ENCODE measurements at regions not wholly inside any gene's neighbourhood (a gene's known extent, or its start where the extent isn't known, plus 50 kb on each side); places are given as distances from the start of the nearest gene placed in this dataset.

GRCh38 chr10:55368467-55368866, 567.4 kb upstream of the PCDH15 start:
- Histone ChIP-seq H3K36me3 (no peaks in the 10 kb centered on the region), H3K4me3 (no peak overlapping the region), H3K27ac (no peak overlapping the region), H3K27me3 (replicated peaks; ENCODE audit: insufficient read depth) (no peaks in the 10 kb centered on the region), H3K4me1 (ENCODE audit: control insufficient read depth in 1 of 2, low read depth in 2 of 2) (no peaks in the 10 kb centered on the region), H3K9me3 (no peaks in the 10 kb centered on the region)
- DNase-seq (ENCODE audit: low spot score): no peak
- TF ChIP-seq, protein P1, sequence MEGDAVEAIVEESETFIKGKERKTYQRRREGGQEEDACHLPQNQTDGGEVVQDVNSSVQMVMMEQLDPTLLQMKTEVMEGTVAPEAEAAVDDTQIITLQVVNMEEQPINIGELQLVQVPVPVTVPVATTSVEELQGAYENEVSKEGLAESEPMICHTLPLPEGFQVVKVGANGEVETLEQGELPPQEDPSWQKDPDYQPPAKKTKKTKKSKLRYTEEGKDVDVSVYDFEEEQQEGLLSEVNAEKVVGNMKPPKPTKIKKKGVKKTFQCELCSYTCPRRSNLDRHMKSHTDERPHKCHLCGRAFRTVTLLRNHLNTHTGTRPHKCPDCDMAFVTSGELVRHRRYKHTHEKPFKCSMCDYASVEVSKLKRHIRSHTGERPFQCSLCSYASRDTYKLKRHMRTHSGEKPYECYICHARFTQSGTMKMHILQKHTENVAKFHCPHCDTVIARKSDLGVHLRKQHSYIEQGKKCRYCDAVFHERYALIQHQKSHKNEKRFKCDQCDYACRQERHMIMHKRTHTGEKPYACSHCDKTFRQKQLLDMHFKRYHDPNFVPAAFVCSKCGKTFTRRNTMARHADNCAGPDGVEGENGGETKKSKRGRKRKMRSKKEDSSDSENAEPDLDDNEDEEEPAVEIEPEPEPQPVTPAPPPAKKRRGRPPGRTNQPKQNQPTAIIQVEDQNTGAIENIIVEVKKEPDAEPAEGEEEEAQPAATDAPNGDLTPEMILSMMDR (IDR thresholded peaks at IDR 0.05): no peak
- ATAC-seq (ENCODE audit: insufficient number of reproducible peaks, low FRiP score, low read depth): no peak

GRCh38 chr10:55367555-55367954, 566.5 kb upstream of the PCDH15 start:
- H3K27ac ChIP-seq: no peak overlapping the region
- no peaks in the 10 kb centered on the region for H3K27me3 ChIP-seq (replicated peaks; ENCODE audit: insufficient read depth)
- ATAC-seq (ENCODE audit: insufficient number of reproducible peaks, low FRiP score, low read depth) (no peak), DNase-seq (ENCODE audit: low spot score) (no peak)
- H3K36me3 ChIP-seq: no peaks in the 10 kb centered on the region
- TF ChIP-seq, protein P1 (IDR thresholded peaks at IDR 0.05): no peak
- no peaks in the 10 kb centered on the region for H3K9me3 ChIP-seq
- H3K4me3 ChIP-seq: no peak overlapping the region
- H3K4me1 ChIP-seq (ENCODE audit: control insufficient read depth in 1 of 2, low read depth in 2 of 2): no peaks in the 10 kb centered on the region

DNA sequence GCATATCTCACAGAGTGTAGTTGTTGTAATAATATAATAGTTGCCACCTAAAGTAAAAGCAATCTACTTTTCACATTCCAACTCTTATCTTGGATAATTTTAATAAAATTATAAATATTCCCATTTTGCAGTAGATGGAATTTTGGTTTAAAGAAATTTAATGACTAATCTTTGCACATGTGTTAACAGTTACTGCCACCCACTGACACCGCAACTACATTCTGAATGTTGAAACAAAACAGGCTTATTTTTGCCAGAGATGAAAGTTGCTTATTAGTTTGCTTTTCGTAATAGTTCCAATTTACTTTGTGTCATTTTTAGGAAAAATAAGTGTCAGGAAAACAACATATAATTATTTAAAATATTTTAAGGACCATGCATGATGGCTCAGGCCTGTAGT, 557.5 kb upstream of the PCDH15 start:
- no peak for ATAC-seq (ENCODE audit: insufficient number of reproducible peaks, low FRiP score, low read depth)
- Histone ChIP-seq H3K27ac (no peak overlapping the region), H3K4me1 (ENCODE audit: control insufficient read depth in 1 of 2, low read depth in 2 of 2) (no peaks in the 10 kb centered on the region), H3K36me3 (no peaks in the 10 kb centered on the region), H3K4me3 (no peak overlapping the region), H3K9me3 (no peaks in the 10 kb centered on the region), H3K27me3 (replicated peaks; ENCODE audit: insufficient read depth) (no peaks in the 10 kb centered on the region)
- TF ChIP-seq, protein P1 (IDR thresholded peaks at IDR 0.05): no peak
- DNase-seq (ENCODE audit: low spot score): no peak

- Histone ChIP-seq H3K9me3 (no peaks in the 10 kb centered on the region), H3K4me3 (no peak overlapping the region), H3K27me3 (replicated peaks; ENCODE audit: insufficient read depth) (no peaks in the 10 kb centered on the region), H3K27ac (no peak overlapping the region), H3K4me1 (ENCODE audit: control insufficient read depth in 1 of 2, low read depth in 2 of 2) (no peaks in the 10 kb centered on the region), H3K36me3 (no peaks in the 10 kb centered on the region)
- TF ChIP-seq, protein P1 (IDR thresholded peaks at IDR 0.05): no peak
- no peak for DNase-seq (ENCODE audit: low spot score)
- no peak for ATAC-seq (ENCODE audit: insufficient number of reproducible peaks, low FRiP score, low read depth)
Measured at GRCh38 chr10:55353414-55353813, 552.4 kb upstream of the PCDH15 start.

DNA sequence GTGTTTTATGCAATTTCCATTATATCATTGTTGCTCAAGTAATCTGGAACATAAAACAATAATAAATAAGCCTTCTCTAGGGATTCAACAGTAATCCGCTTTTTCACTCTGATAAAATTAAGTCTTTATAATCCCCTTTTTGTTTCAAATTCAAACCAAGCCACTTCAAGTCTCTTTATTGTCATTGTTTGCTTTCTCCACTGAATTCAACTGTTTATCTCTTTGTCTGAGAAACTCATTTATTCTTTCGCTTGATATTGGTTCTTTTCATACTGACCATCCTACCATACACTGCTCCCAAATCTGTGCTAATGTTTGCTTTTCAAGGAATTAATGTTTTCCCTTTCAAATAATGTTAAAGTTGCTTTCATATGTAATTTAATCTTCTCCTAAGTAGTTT, 550.4 kb upstream of the PCDH15 start:
- ATAC-seq (ENCODE audit: insufficient number of reproducible peaks, low FRiP score, low read depth): no peak
- Histone ChIP-seq H3K4me1 (ENCODE audit: control insufficient read depth in 1 of 2, low read depth in 2 of 2) (no peaks in the 10 kb centered on the region), H3K4me3 (no peak overlapping the region), H3K9me3 (no peaks in the 10 kb centered on the region), H3K27ac (no peak overlapping the region), H3K36me3 (no peaks in the 10 kb centered on the region), H3K27me3 (replicated peaks; ENCODE audit: insufficient read depth) (no peaks in the 10 kb centered on the region)
- TF ChIP-seq, protein P1 (IDR thresholded peaks at IDR 0.05): no peak
- no peak for DNase-seq (ENCODE audit: low spot score)
